Psoas muscle (tissue), 7 donors: ENCODE measurements at regions not wholly inside any gene's neighbourhood (a gene's known extent, or its start where the extent isn't known, plus 50 kb on each side); places are given as distances from the start of the nearest gene placed in this dataset.

Source experiments
- ATAC-seq, 4 donors: fragments of 200-7000 bp; cut with Tn5 transposase; one replicate each; pipeline ENCODE4 v1.9.1; 2020; ENCODE audit warnings: moderate library complexity in 3 of 4, mild to moderate bottlenecking in 2 of 4
- DNase-seq, 2 donors: peaks; one replicate each; pipeline ENCODE4 v3.0.0-alpha.2; 2020
- H3K27ac ChIP-seq: fragments of 200-600 bp; one replicate; pipeline ENCODE4 v1.8.0; 2022
- H3K27me3 ChIP-seq, 3 donors: fragments of 200-600 bp in 1 of 3; one replicate each; pipeline versions ENCODE4 v1.6.1 to v1.8.0; 2013 to 2022; ENCODE audit warnings: low read length in 2 of 3, mild to moderate bottlenecking in 2 of 3, moderate library complexity in 1 of 3; ENCODE audit not compliant: insufficient read depth in 3 of 3
- H3K36me3 ChIP-seq, 2 donors: fragments of 200-600 bp in 1 of 2; one replicate each; pipeline versions ENCODE4 v1.6.1 to v1.8.0; 2013 to 2022; ENCODE audit warnings: low read depth in 1 of 2, mild to moderate bottlenecking in 1 of 2, moderate library complexity in 1 of 2; ENCODE audit not compliant: insufficient read depth in 1 of 2
- H3K4me1 ChIP-seq: fragments of 200-600 bp; one replicate; pipeline ENCODE4 v1.8.0; 2022
- H3K4me3 ChIP-seq: fragments of 200-600 bp; one replicate; pipeline ENCODE4 v1.8.0; 2022; ENCODE audit warnings: mild to moderate bottlenecking
- H3K9me3 ChIP-seq: fragments of 200-600 bp; one replicate; pipeline ENCODE4 v1.8.0; 2022
- CTCF ChIP-seq: fragments of 200-600 bp; IDR thresholded peaks from one replicate; pipeline ENCODE4 v1.8.0; 2022; ENCODE audit warnings: antibody characterized with exemption
- WGBS, 3 donors: extraction: QIAGEN DNeasy Blood & Tissue Kit; methylation state at CpG; one replicate each; pipeline versions ENCODE4 v1.1.6 to v1.1.7; 2013; 5-methylcytosine and 5-hydroxymethylcytosine counted together
- intact Hi-C, 2 donors: fragments of 100-400 bp; cut with DNase I; formaldehyde crosslinking; loops; one replicate each; pipeline versions ENCODE4 v1.11.0 to v1.14.2; 2022
- donor health status: healthy with polysubstance abuse.
- donor health status: DM: no; HTN: no; CAD: no; lungs with moderate emphysema.
- donor health status: Bipolar disorder and iron deficiency.
- donor health status: healthy.
- donor health status: DM: yes; HTN: yes; CAD: no.
- donor health status: DM: no; HTN: no; CAD: no.
- donor health status: DM: yes; HTN: yes; CAD: no.

DNA sequence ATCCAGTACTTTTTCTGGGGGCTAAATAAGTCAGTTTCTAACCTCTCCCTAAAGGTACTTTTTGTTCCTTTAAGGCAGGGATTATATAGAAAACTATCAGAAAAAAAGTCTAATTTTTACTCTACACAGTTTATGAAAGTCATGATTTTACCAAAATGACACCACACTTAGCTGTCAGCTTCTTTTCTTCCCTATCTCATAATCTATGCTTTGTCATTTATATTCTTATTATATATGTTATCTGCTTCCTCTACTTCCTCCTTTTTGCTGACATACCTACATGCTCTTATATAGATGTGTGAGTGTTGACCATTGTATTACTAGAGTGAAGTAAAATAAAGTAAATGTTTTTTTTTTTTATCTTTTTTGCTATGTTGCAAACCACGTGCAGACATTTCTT, 203.9 kb upstream of the CHRM2 start:
- intact Hi-C loops = no loop called here
- 65 to 79% (median 66%) methylated on average over 1 of the region's 1 CpG for WGBS, 3 donors
- H3K27ac ChIP-seq = no peak overlapping the region
- no peak for TF ChIP-seq CTCF
- DNase-seq (no peak), ATAC-seq (no peak)
- H3K36me3 ChIP-seq = no peaks in the 10 kb centered on the region
- H3K4me3 ChIP-seq = no peak overlapping the region
- no peaks in the 10 kb centered on the region for H3K4me1 ChIP-seq
- no peaks in the 10 kb centered on the region for H3K27me3 ChIP-seq
- H3K9me3 ChIP-seq = no peaks in the 10 kb centered on the region

DNA sequence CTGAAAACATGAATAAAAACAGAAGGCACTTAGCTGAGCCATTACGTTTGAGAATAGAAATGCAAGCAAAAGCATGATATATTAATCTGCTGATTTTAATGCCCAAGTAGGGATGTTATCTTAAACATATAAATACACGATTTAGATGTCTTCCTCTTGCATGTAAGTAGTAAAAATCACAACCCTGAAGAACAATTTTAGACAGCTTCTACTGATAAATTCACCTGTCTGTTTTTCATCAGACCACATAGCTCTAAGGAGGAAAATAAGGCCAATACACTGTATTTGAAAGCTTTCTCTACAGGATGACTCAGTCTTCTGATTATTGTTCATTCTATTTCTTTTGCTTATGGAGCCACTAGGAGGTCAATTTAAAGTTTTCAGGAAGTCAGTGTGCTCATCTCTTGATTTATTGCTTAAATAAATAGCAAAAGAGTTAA, 210.9 kb upstream of the CHRM2 start:
- no peaks in the 10 kb centered on the region for H3K36me3 ChIP-seq
- H3K4me1 ChIP-seq = no peaks in the 10 kb centered on the region
- no peak overlapping the region for H3K4me3 ChIP-seq
- WGBS, 3 donors = 57 to 62% (median 57%) methylated on average over 2 of the region's 2 CpGs
- intact Hi-C loops = no loop called here
- H3K27me3 ChIP-seq = no peaks in the 10 kb centered on the region
- H3K27ac ChIP-seq = no peak overlapping the region
- no peaks in the 10 kb centered on the region for H3K9me3 ChIP-seq
- DNase-seq = no peak
- no peak for TF ChIP-seq CTCF
- ATAC-seq = no peak

GRCh38 chr7:136656516-136656915, 211.9 kb upstream of the CHRM2 start:
- intact Hi-C loops = no loop called here
- Histone ChIP-seq H3K4me1 (no peaks in the 10 kb centered on the region), H3K27me3 (no peaks in the 10 kb centered on the region), H3K9me3 (no peaks in the 10 kb centered on the region), H3K36me3 (no peaks in the 10 kb centered on the region), H3K4me3 (no peak overlapping the region), H3K27ac (no peak overlapping the region)
- ATAC-seq (no peak), DNase-seq (no peak)
- WGBS, 3 donors = 85 to 95% (median 93%) methylated on average over 1 of the region's 1 CpG
- no peak for TF ChIP-seq CTCF

DNA sequence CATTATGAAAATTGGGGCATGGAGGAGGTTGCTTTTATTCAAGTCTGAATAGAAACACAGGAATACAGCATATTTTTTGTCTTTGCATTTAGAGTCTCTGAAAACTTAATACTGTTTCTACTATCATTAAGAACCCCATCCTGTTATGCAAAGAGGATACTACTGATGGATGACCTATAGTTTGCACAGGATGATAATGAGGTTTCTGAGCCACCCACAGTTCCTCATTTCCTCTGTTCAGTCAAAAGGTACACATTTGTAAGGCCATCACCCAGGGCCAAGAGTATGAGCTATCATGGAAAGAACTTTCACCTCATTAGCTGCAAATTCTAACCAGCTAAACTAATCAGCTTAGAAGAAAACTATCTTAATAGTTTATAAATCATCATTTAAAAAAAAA, 213.0 kb upstream of the CHRM2 start:
- DNase-seq (no peak), ATAC-seq (no peak)
- intact Hi-C loops = no loop called here
- H3K27ac ChIP-seq = no peak overlapping the region
- no peak overlapping the region for H3K4me3 ChIP-seq
- no peaks in the 10 kb centered on the region for H3K4me1 ChIP-seq
- H3K9me3 ChIP-seq = no peaks in the 10 kb centered on the region
- no peak for TF ChIP-seq CTCF
- H3K36me3 ChIP-seq = no peaks in the 10 kb centered on the region
- no peaks in the 10 kb centered on the region for H3K27me3 ChIP-seq

GRCh38 chr7:136654406-136654805, 214.0 kb upstream of the CHRM2 start:
- no peak for TF ChIP-seq CTCF
- Histone ChIP-seq H3K4me3 (no peak overlapping the region), H3K9me3 (no peaks in the 10 kb centered on the region), H3K27me3 (no peaks in the 10 kb centered on the region), H3K27ac (no peak overlapping the region), H3K36me3 (no peaks in the 10 kb centered on the region), H3K4me1 (no peaks in the 10 kb centered on the region)
- ATAC-seq (no peak), DNase-seq (no peak)
- WGBS, 3 donors = 72 to 75% (median 75%) methylated on average over 3 of the region's 3 CpGs
- intact Hi-C loops = no loop called here
